PC-9 (cell line): ENCODE measurements at regions not wholly inside any gene's neighbourhood (a gene's known extent, or its start where the extent isn't known, plus 50 kb on each side); places are given as distances from the start of the nearest gene placed in this dataset.

ENCODE experiments used
- CTCF ChIP-seq: fragments of 200-600 bp; sonication (generic); conservative IDR thresholded peaks from 2 replicates; pipeline ENCODE4 v1.6.1; 2017; ENCODE audit warnings: mixed run types, antibody characterized with exemption, mild to moderate bottlenecking, moderate library complexity
- EZH2 ChIP-seq: fragments of 200-600 bp; sonication (generic); IDR thresholded peaks from 2 replicates; pipeline ENCODE4 v1.8.0; 2017; ENCODE audit warnings: antibody characterized with exemption, low read depth

GRCh38 chr2:219743548-219743947 lies 116.1 kb downstream of the SLC4A3 start:
- TF ChIP-seq CTCF (no peak), EZH2 (no peak)
